ENCODE measurements at regions not wholly inside any gene's neighbourhood (a gene's known extent, or its start where the extent isn't known, plus 50 kb on each side); places are given as distances from the start of the nearest gene placed in this dataset.

DNA sequence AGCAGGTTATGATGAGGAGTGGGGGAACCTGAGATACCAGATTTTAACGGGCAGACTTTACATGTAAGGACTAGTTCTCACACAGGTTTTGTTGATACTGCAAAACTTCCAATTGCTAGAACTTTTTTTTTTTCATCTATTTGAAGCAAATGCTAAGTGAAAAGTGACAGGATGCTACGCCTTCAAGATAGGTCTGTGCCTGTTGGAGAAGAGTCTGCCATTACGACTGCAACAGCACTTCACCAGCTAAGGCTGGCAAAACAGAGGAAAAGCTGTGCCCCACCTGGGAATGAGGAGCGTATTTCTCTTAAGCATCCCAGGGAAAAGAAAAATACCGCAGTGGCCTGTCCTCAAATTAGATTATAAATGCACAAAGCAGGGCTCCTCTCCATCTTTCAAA, 102.0 kb upstream of the CDH6 start:
- TF ChIP-seq, protein P1, sequence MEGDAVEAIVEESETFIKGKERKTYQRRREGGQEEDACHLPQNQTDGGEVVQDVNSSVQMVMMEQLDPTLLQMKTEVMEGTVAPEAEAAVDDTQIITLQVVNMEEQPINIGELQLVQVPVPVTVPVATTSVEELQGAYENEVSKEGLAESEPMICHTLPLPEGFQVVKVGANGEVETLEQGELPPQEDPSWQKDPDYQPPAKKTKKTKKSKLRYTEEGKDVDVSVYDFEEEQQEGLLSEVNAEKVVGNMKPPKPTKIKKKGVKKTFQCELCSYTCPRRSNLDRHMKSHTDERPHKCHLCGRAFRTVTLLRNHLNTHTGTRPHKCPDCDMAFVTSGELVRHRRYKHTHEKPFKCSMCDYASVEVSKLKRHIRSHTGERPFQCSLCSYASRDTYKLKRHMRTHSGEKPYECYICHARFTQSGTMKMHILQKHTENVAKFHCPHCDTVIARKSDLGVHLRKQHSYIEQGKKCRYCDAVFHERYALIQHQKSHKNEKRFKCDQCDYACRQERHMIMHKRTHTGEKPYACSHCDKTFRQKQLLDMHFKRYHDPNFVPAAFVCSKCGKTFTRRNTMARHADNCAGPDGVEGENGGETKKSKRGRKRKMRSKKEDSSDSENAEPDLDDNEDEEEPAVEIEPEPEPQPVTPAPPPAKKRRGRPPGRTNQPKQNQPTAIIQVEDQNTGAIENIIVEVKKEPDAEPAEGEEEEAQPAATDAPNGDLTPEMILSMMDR (conservative IDR thresholded peaks at IDR 0.05; ENCODE audit: low read length) = no peak
- TF ChIP-seq EZH2phosphoT487 (IDR thresholded peaks at IDR 0.05; ENCODE audit: borderline replicate concordance, low read depth, low read length) = no peak

All from OCI-LY7 (cell line).